A549 (cell line): ENCODE measurements at regions not wholly inside any gene's neighbourhood (a gene's known extent, or its start where the extent isn't known, plus 50 kb on each side); places are given as distances from the start of the nearest gene placed in this dataset.

Source experiments
- ATAC-seq, 2 experiments: fragments of 200-7000 bp in 1 of 2; fragments of >200 bp in 1 of 2; cut with Nextera tagmentation in 1 of 2; cut with Tn5 transposase in 1 of 2; 3 replicates each; pipeline versions ENCODE4 v1.8.0 to v1.9.1; 2018 to 2020; ENCODE audit warnings: mild to moderate bottlenecking in 1 of 2, moderate library complexity in 1 of 2
- CTCF ChIA-PET: fragments of 300-600 bp; sonication (Branson Sonifier 250); formaldehyde crosslinking; extraction: SDS; loops from one replicate; lab custom pipeline; 2021; ENCODE audit warnings: antibody characterized with exemption, inconsistent platforms; lab: Yijun Ruan, JAX
- POLR2A ChIA-PET: fragments of 350-600 bp; formaldehyde crosslinking; extraction: SDS; loops from one replicate; lab custom pipeline; 2021; ENCODE audit warnings: antibody characterized with exemption, inconsistent platforms; lab: Yijun Ruan, JAX
- DNase-seq, 2 experiments: peaks; one replicate each; pipeline versions ENCODE4 v3.0.0 to v3.0.0-alpha.2; 2011 to 2016; ENCODE audit warnings: low read depth in 1 of 2, low spot score in 1 of 2
- FAIRE-seq: peaks from 2 replicates; lab custom pipeline; 2011; peaks lifted over from hg19 to GRCh38; lab: Jason Lieb, UNC
- H3K27ac ChIP-seq, 2 experiments: fragments of >200 bp; sonication (Bioruptor Twin); formaldehyde crosslinking; 3 replicates each; pipeline ENCODE4 v1.5.1; 2016 to 2017
- H3K4me1 ChIP-seq: fragments of >200 bp; sonication (Bioruptor Twin); formaldehyde crosslinking; 3 replicates; pipeline ENCODE4 v1.6.1; 2016
- H3K4me2 ChIP-seq: fragments of >200 bp; sonication (Bioruptor Twin); formaldehyde crosslinking; 3 replicates; pipeline ENCODE4 v1.6.1; 2016
- H3K4me3 ChIP-seq: fragments of >200 bp; sonication (Bioruptor Twin); formaldehyde crosslinking; 3 replicates; pipeline ENCODE4 v1.5.1; 2016
- H3K9me3 ChIP-seq: fragments of >200 bp; sonication (Bioruptor Twin); formaldehyde crosslinking; 3 replicates; pipeline ENCODE4 v1.6.1; 2016
- BCL3 ChIP-seq: fragments of >200 bp; sonication (Bioruptor Twin); formaldehyde crosslinking; IDR thresholded peaks from 3 replicates; pipeline ENCODE4 v1.6.1; 2016
- CBX2 ChIP-seq: fragments of 200-600 bp; sonication (generic); IDR thresholded peaks from 2 replicates; pipeline ENCODE4 v1.6.1; 2016; ENCODE audit warnings: low read depth, mild to moderate bottlenecking, borderline replicate concordance
- CBX8 ChIP-seq: fragments of 200-600 bp; sonication (generic); IDR thresholded peaks from 2 replicates; pipeline ENCODE4 v1.6.1; 2016
- E2F6 ChIP-seq: IDR thresholded peaks from 2 replicates; pipeline ENCODE4 v1.6.1; 2012; ENCODE audit warnings: low read depth, borderline replicate concordance
- ELK1 ChIP-seq: fragments of 150-350 bp; IDR thresholded peaks from 2 replicates; pipeline ENCODE4 v1.6.1; 2014; ENCODE audit warnings: low read depth, mild to moderate bottlenecking, low read length
- FOSL2 ChIP-seq, 2 experiments: fragments of 450-650 bp in 1 of 2; fragments of >200 bp in 1 of 2; sonication (Bioruptor Twin) in 1 of 2; formaldehyde crosslinking; IDR thresholded peaks; 2 replicates each; pipeline versions ENCODE4 v1.5.0 to v1.6.1; 2016 to 2020; ENCODE audit warnings: mild to moderate bottlenecking in 1 of 2, moderate library complexity in 1 of 2
- GATA3 ChIP-seq: IDR thresholded peaks from 2 replicates; pipeline ENCODE4 v1.6.1; 2012; ENCODE audit warnings: borderline replicate concordance
- HDAC2 ChIP-seq: fragments of 200-600 bp; sonication (generic); IDR thresholded peaks from 2 replicates; pipeline ENCODE4 v1.6.1; 2016
- HEYL ChIP-seq: fragments of 250-450 bp; sonication (Bioruptor Pico); IDR thresholded peaks from 2 replicates; pipeline ENCODE4 v1.8.0; 2021; ENCODE audit warnings: mild to moderate bottlenecking, moderate library complexity
- HMGXB4 ChIP-seq: fragments of 250-450 bp; sonication (Bioruptor Pico); IDR thresholded peaks from 2 replicates; pipeline ENCODE4 v1.5.0; 2021; ENCODE audit warnings: mild to moderate bottlenecking, moderate library complexity, borderline replicate concordance
- JUN ChIP-seq, 2 experiments: fragments of >200 bp; sonication (Bioruptor Twin); formaldehyde crosslinking; IDR thresholded peaks; 2 replicates in 1 of 2; 3 replicates in 1 of 2; pipeline ENCODE4 v1.6.1; 2016 to 2017
- JUNB ChIP-seq: fragments of >200 bp; sonication (Bioruptor Twin); formaldehyde crosslinking; IDR thresholded peaks from 2 replicates; pipeline ENCODE4 v1.6.1; 2016
- KDM1A ChIP-seq: fragments of 200-600 bp; sonication (generic); IDR thresholded peaks from 2 replicates; pipeline ENCODE4 v1.6.1; 2016; ENCODE audit warnings: low read depth, mild to moderate bottlenecking
- MAX ChIP-seq: IDR thresholded peaks from 2 replicates; pipeline ENCODE4 v1.6.1; 2012
- RAD21 ChIP-seq, 2 experiments: fragments of >200 bp in 1 of 2; sonication (Bioruptor Twin) in 1 of 2; formaldehyde crosslinking in 1 of 2; IDR thresholded peaks in 1 of 2; conservative IDR thresholded peaks in 1 of 2; 2 replicates in 1 of 2; 3 replicates in 1 of 2; pipeline ENCODE4 v1.6.1; 2012 to 2018; ENCODE audit warnings: inconsistent platforms in 1 of 2
- RARB ChIP-seq: fragments of 250-450 bp; sonication (Bioruptor Pico); IDR thresholded peaks from 2 replicates; pipeline ENCODE4 v1.8.0; 2021; ENCODE audit warnings: mild to moderate bottlenecking, moderate library complexity
- REST ChIP-seq: fragments of 200-600 bp; sonication (generic); IDR thresholded peaks from 2 replicates; pipeline ENCODE4 v1.6.1; 2016; ENCODE audit warnings: antibody characterized with exemption, mild to moderate bottlenecking, moderate library complexity
- RFX5 ChIP-seq: fragments of 450-650 bp; IDR thresholded peaks from 2 replicates; pipeline ENCODE4 v1.7.1; 2014; ENCODE audit warnings: antibody characterized with exemption, mild to moderate bottlenecking, moderate library complexity
- SMC3 ChIP-seq: fragments of >200 bp; sonication (Bioruptor Twin); formaldehyde crosslinking; IDR thresholded peaks from 3 replicates; pipeline ENCODE4 v1.6.1; 2018; ENCODE audit warnings: inconsistent platforms
- SREBF2 ChIP-seq: fragments of 450-650 bp; IDR thresholded peaks from 2 replicates; pipeline ENCODE4 v1.6.1; 2014; ENCODE audit warnings: mild to moderate bottlenecking, moderate library complexity
- TP53 ChIP-seq: fragments of 250-450 bp; sonication (Bioruptor Pico); IDR thresholded peaks from 2 replicates; pipeline ENCODE4 v1.5.0; 2021; ENCODE audit warnings: mild to moderate bottlenecking, moderate library complexity
- WGBS: methylation state at CpG from one replicate; pipeline ENCODE4 v1.1.6; 2017; ENCODE audit errors: missing lambda C conversion rate; 5-methylcytosine and 5-hydroxymethylcytosine counted together

GRCh38 chr9:26260238-26260637 is 582.0 kb upstream of the TUSC1 start:
- WGBS: 1% methylated on average over 3 of the region's 3 CpGs
- H3K27ac ChIP-seq: peak overlapping the region; percentile 81 to 88
- DNase-seq (peak in 1 of 2 experiments; percentile 53), ATAC-seq (peak in 1 of 2 experiments; percentile 62; a peak in 3 of 6 replicates)
- peaks cover 43% of the 10 kb centered on the region for H3K4me1 ChIP-seq
- peak overlapping the region; percentile 69 for H3K4me2 ChIP-seq
- POLR2A ChIA-PET: no interaction called here
- TF ChIP-seq CBX8: no peak
- no peak for TF ChIP-seq REST
- TF ChIP-seq CBX2: no peak
- peak; percentile 64; the same call in 1 of the 2 replicates for TF ChIP-seq GATA3
- no peak for TF ChIP-seq SREBF2
- TF ChIP-seq KDM1A: no peak
- no peak for TF ChIP-seq FOSL2 (IDR thresholded peaks at IDR 0.05)
- peak; percentile 62 for TF ChIP-seq FOSL2 (CRISPR knock-in tag; IDR thresholded peaks at IDR 0.05)
- 0 out of 2 replicates have a peak, but pooled peaks have one; percentile 26 for TF ChIP-seq JUNB
- TF ChIP-seq, all 56 proteins: peak for 3
- Histone ChIP-seq H3K4me3 (no peak overlapping the region), H3K9me3 (peaks cover 12% of the 10 kb centered on the region; the same call in 2 of the 3 replicates)
- FAIRE-seq: peak; percentile 18
- CTCF ChIA-PET: interaction anchor here (1.2 to 1.9 kb wide), 2 partner anchors 19 to 42 kb away, joined by 3 to 4 read pairs; no protein-coding TSS in a partner anchor

GRCh38 chr9:26247861-26248260 is 569.6 kb upstream of the TUSC1 start:
- H3K4me3 ChIP-seq: no peak overlapping the region
- TF ChIP-seq BCL3 (no peak), HEYL (CRISPR knock-in tag) (no peak), RARB (CRISPR knock-in tag) (no peak), JUN (IDR thresholded peaks at IDR 0.05) (no peak), SMC3 (no peak), TP53 (CRISPR knock-in tag) (no peak), E2F6 (no peak), REST (no peak), HDAC2 (no peak), RAD21 (conservative IDR thresholded peaks at IDR 0.05 in 1 of 2, IDR thresholded peaks at IDR 0.05 in 1 of 2) (no peak), ELK1 (no peak), RFX5 (no peak), MAX (no peak), HMGXB4 (CRISPR knock-in tag) (no peak)
- no peak for FAIRE-seq
- no peak for DNase-seq
- no peak overlapping the region for H3K4me2 ChIP-seq
- peaks cover 13% of the 10 kb centered on the region; the same call in 1 of the 3 replicates for H3K9me3 ChIP-seq
- ATAC-seq: no peak
- H3K27ac ChIP-seq: no peak overlapping the region
- POLR2A ChIA-PET: no interaction called here
- WGBS: 83% methylated on average over 1 of the region's 1 CpG
- H3K4me1 ChIP-seq: peaks cover 15% of the 10 kb centered on the region
- CTCF ChIA-PET: no interaction called here
